NCI-H2107 treated with DMSO at 0.1 percent for 48 hours (cell line): ENCODE measurements at regions not wholly inside any gene's neighbourhood (a gene's known extent, or its start where the extent isn't known, plus 50 kb on each side); places are given as distances from the start of the nearest gene placed in this dataset.
A peak's percentile ranks its signal among the peaks of the same experiment; 100 is the strongest.

Source experiments
- DNase-seq: peaks from one replicate; lab custom pipeline; 2025; ENCODE audit not compliant: unreplicated experiment; lab: John Stamatoyannopoulos, UW

DNA sequence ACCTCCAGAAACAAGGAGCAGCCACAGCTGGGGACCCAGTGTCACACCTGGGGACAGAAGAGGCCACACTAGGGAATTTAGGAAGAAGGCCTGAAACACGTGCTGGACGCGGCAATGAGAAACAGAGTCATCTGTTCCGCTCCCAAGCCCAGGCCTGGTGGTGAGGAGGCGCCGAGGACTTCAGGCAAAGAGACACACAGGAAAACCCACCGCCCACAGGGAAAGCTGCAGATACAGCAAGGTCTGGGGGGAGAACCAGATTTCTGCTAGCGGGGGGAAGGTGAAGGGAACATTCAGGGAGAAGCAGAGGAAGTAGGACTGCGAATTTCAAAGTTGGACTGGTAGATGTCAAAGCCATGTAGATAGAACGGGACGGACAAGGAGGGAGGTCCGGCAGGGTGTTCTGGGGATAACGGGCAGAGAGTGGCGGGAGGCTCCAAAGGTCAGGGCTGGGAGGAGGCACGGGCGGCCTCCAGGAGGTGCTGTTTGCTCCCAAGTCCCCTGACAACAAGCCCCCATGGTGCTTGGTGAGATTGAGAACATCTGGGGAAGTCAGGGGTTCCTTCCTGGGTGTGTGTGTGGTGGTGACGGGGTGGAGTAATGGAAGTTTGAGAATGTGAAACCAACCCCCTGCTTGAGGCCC is 351.7 kb upstream of the MYT1L start:
- no peak for DNase-seq

DNA sequence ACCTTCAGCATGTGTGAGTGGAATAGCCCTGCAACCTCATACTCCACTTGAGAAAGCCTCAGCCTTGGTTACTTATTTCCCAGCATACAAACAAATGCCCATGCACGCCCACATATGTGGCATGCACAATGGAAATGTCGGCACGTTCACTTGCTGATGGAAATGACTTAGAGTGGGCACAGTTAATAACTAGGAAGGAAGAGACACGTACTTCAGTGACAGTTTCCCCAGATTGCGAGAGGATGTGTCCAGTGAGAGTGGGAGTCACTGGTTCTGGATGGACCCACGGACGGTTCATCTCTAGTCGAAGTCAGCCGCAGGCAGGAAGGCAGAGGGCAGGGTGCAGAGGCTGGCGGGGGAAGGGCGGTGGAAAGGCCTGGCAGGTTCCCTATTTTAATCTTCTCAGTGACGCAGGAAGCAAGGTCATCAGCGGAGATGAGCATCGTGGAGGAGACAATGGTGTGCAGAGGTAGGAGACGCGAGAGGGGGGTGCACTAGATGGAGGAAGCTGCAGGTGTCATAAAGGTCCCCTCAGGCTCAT is 350.7 kb upstream of the MYT1L start:
- no peak for DNase-seq

DNA sequence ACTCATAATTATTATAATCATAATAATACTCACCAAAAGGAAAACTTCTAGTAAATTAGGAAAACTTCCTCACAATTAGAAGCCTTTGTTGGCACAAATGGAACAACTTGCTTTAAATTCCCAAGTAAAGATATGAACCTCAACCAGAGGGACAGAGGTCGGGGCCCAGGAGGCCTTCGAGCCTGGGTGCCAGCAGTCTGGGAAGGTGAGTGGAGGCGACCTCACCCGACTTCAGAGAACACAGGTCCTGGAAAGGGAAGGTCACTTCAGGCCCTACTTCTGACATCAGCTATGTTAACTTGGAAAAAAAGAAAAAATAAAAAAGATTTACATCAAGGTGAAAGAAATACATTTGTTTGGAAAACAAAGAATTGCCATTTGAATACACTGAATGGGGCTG is 350.0 kb upstream of the MYT1L start:
- no peak for DNase-seq

DNA sequence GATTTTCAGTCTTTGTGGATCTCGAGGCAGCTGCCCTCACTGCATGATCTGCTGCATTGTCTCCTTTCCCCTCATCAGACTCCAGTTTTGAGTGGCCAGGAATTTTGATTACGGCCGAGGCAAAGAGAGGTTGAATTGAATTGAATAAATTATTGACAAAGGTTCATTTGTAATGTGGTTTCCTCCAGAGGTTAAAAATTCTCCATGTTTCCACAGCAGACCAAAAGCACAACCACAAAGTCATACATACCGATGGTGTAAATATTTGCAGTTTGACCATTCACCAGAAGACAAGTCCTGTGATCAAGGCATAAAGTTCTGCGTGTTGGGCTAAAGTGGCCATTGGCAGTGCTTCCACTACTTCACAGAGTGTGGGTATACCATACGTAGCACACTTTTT is 343.8 kb upstream of the MYT1L start:
- DNase-seq, result no peak

DNA sequence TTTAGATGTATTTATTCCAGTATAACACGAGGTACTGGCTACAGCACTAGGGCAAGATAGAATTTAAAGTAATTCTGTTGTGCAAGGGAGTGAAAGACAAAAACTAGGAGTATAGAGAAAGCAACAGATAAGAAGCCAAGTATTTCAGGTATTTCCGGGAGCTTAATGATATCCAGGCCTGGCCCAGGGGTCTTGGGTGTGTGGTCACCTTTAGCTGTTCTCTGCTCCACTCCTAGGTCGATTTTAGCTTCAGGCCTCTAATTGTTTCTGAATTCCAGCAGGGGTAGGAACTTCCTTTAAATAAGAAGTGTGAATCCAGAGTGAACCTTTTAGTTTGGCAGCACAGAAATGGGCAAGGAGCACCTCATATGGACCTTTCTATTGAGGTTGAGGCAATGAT is 342.3 kb upstream of the MYT1L start:
- DNase-seq, result no peak

GRCh38 chr2:2672249-2672648 is 341.2 kb upstream of the MYT1L start:
- DNase-seq, result no peak

- no peak for DNase-seq
These were observed 340.8 kb upstream of the MYT1L start for GRCh38 chr2:2671826-2672225.

DNA sequence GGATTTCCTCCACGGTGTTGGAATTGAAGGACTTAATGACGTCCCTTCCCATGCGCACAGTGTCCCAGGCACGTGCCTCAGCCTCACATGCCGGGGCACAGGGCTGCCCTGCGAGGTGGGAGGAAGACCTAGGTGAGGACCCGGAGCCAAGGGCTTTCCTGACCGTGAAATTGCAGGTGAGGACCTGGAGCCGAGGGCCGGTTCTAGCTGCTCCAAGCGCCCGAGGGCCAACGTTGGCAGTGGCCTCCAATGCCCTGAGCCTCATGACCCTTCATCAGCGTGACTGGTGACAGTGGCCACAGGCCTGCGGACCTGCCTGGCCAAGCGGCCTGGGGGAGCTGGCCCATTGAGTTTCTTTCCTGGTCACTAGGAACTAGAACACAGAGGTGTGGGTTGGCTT is 338.2 kb upstream of the MYT1L start:
- DNase-seq, result no peak

DNA sequence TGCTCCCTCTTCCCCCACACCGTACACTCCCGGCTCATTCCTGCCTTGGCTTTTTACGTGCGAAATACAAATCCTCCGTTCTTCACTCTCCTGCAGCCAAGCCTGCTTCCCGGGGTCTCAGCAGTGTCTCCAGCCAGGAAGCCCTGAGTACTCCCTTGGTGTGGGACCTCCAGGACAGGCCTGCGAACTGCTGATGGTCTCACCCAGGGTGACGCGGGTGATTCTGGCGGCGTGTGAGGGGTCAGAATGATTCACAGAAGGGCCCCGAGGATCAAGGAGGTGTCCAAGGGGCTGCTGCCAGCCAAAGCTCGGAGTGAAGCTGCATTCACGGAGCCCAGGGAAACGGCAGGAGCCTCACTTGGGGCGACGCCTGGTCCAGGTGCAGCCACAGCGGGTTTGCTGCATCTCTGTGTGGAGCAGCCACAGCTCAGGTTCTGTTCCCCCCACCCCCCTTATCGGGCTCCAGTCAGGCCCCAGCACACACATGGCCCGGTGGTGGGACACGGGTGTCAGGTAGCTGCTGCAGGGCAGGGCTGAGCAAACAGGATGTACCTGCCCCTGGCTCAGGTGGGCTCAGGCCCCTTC is 337.7 kb upstream of the MYT1L start:
- DNase-seq, result no peak

GRCh38 chr2:2667690-2668089 is 336.6 kb upstream of the MYT1L start:
- no peak for DNase-seq

- no peak for DNase-seq
These were observed 334.7 kb upstream of the MYT1L start for GRCh38 chr2:2665834-2666133.

DNA sequence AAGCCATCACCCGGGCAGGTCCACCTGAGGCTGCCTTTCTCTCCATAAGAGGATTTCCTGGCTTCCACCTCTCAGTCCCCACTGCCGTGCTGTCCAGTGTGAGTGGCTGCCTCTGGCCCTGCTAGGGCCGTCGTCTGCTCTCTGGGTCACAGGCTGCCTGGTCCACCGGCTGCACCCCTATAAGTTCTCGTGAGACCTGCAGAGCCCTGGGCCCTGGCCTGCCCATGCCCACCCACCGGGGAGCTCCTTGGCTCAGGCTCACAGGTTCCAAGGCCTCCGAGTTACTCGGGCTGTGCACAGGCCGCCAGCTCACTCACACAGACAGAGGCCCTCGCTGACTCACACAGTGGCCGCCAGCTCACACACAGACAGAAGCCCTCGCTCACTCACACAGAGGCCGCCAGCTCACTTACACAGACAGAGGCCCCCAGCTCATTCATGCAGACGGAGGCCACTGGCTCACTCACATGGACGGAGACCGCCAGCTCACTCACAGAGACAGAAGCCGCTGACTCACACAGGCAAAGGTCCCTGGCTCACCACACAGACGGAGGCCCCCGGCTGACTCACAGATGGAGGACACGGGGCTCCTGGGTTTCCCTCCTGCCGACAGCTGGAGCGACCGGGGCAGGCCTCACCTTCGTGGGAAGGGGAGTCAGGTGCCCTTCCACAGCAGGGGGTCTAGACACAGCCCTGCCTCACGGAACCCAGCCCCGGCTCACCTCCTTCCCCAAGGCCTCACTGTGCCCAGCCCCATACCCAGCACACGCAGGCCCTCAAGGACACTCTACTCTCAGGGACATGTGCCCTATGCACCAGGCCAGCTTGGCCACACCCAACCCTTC is 334.1 kb upstream of the MYT1L start:
- no peak for DNase-seq

- DNase-seq, result no peak
These were observed 332.4 kb upstream of the MYT1L start for GRCh38 chr2:2663401-2664036.

- peak; percentile 49 for DNase-seq
These were observed 331.8 kb upstream of the MYT1L start for GRCh38 chr2:2662847-2663356.

GRCh38 chr2:2662037-2662846 is 331.2 kb upstream of the MYT1L start:
- DNase-seq, result peak; percentile 84

DNA sequence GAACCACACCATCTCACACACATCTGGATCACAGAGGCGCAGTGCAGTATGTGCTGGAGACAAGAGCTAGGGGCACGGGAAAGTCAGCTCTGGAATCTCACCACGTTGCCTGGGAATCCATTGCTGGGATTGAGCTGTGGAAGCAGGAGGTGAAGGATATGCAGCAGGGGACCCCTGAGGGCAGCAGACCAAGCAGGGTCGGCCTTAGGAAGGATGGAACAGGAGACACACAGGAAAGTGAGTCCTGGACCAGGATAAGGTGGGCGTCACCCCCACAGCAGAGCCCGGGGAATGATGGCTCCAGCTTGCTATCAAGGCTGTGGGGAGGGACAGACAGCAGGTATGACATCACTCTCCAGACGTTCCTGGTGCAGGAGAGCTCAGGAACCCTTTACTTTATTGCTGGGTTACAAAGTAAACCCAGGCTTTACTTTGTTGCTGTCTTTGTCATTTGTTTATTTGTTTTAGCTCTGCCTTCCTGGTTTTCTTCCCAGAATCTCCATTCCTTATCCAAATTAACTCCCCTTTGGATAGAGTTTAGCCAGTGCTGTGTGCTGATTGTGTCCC is 329.8 kb upstream of the MYT1L start:
- DNase-seq, result no peak

DNA sequence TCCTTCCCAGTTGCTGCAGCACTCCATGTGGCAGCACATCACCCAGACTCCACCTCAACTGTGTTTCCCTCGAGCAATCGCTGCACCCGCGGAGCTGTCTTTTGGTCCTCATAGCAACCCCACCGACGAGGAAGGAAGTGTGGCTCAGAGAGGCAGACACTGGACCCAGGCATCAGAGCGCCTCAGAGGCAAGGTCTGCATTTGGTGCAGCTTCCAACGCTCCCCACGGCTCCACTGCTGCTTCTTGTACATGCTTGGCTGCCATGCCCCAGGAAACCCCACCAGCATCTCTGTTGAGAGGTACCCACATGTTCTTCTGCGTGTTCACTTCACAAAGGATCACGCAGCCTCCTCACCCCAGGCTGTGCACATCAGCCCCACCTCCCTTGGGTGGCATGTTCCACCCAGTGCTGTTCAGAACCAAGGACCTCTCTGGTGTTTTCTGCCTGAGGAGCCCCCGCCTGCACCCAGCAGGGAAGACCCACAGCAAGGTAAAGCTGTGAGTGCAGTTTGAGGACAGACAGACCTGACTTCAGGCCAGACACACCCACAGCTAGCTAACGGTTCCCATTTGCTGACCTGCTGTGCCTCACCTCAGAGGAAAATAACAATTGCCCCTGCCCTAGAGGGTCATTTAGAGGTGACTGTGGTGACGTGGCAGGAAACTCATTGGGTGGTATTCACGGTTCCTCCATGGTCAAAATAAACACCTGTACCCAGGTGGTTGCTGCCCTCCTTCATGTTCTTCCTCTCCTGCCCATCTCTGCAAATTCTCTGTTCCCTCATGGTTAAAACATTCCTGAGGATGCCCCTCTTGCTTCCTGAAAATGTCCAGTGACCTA is 326.3 kb upstream of the MYT1L start:
- DNase-seq, result no peak

GRCh38 chr2:2656115-2657011 is 325.3 kb upstream of the MYT1L start:
- peak; percentile 23 for DNase-seq
